ENCODE measurements at regions not wholly inside any gene's neighbourhood (a gene's known extent, or its start where the extent isn't known, plus 50 kb on each side); places are given as distances from the start of the nearest gene placed in this dataset.

GRCh38 chr19:28940751-28941500 is 272.0 kb downstream of the UQCRFS1 start:
- Mint-ChIP-seq H3K4me1 (no peaks in the 10 kb centered on the region), H3K27ac (no peak overlapping the region), H3K9me3 (peaks cover 8% of the 10 kb centered on the region), H3K36me3 (no peaks in the 10 kb centered on the region), H3K4me3 (no peak overlapping the region)
- no peak for DNase-seq (ENCODE audit: low spot score in 2 of 2)
- no peak for ATAC-seq

GRCh38 chr19:28939236-28939635 is 273.7 kb downstream of the UQCRFS1 start:
- Mint-ChIP-seq H3K4me1 (no peaks in the 10 kb centered on the region), H3K27ac (no peak overlapping the region), H3K9me3 (peaks cover 4% of the 10 kb centered on the region), H3K36me3 (no peaks in the 10 kb centered on the region), H3K4me3 (no peak overlapping the region)
- DNase-seq (ENCODE audit: low spot score in 2 of 2) = no peak
- no peak for ATAC-seq

GRCh38 chr19:28936001-28936400 is 276.9 kb downstream of the UQCRFS1 start:
- DNase-seq (ENCODE audit: low spot score in 2 of 2) (no peak), ATAC-seq (no peak)
- Mint-ChIP-seq H3K36me3 (no peaks in the 10 kb centered on the region), H3K4me3 (no peak overlapping the region), H3K4me1 (no peaks in the 10 kb centered on the region), H3K9me3 (peaks cover 4% of the 10 kb centered on the region), H3K27ac (no peak overlapping the region)

GRCh38 chr19:28934631-28935030 is 278.3 kb downstream of the UQCRFS1 start:
- ATAC-seq (no peak), DNase-seq (ENCODE audit: low spot score in 2 of 2) (no peak)
- Mint-ChIP-seq H3K4me3 (no peak overlapping the region), H3K36me3 (no peaks in the 10 kb centered on the region), H3K4me1 (no peaks in the 10 kb centered on the region), H3K27ac (no peak overlapping the region), H3K9me3 (peaks cover 4% of the 10 kb centered on the region)

GRCh38 chr19:28933039-28933438 is 279.9 kb downstream of the UQCRFS1 start:
- DNase-seq (ENCODE audit: low spot score in 2 of 2) (no peak), ATAC-seq (no peak)
- peaks cover 4% of the 10 kb centered on the region for H3K9me3 Mint-ChIP-seq
- H3K27ac Mint-ChIP-seq = no peak overlapping the region
- no peak overlapping the region for H3K4me3 Mint-ChIP-seq
- H3K4me1 Mint-ChIP-seq = no peaks in the 10 kb centered on the region
- H3K36me3 Mint-ChIP-seq = no peaks in the 10 kb centered on the region

GRCh38 chr19:28932446-28932845 is 280.5 kb downstream of the UQCRFS1 start:
- Mint-ChIP-seq H3K4me3 (no peak overlapping the region), H3K36me3 (no peaks in the 10 kb centered on the region), H3K27ac (no peak overlapping the region), H3K4me1 (no peaks in the 10 kb centered on the region), H3K9me3 (peaks cover 4% of the 10 kb centered on the region)
- no peak for DNase-seq (ENCODE audit: low spot score in 2 of 2)
- ATAC-seq = no peak

GRCh38 chr19:28929006-28929405 is 283.9 kb downstream of the UQCRFS1 start:
- Mint-ChIP-seq H3K4me3 (no peak overlapping the region), H3K9me3 (peaks cover 4% of the 10 kb centered on the region), H3K4me1 (no peaks in the 10 kb centered on the region), H3K27ac (no peak overlapping the region), H3K36me3 (no peaks in the 10 kb centered on the region)
- DNase-seq (ENCODE audit: low spot score in 2 of 2) (no peak), ATAC-seq (no peak)

GRCh38 chr19:28927456-28927855 is 285.5 kb downstream of the UQCRFS1 start:
- Mint-ChIP-seq H3K9me3 (peaks cover 4% of the 10 kb centered on the region), H3K36me3 (no peaks in the 10 kb centered on the region), H3K4me1 (no peaks in the 10 kb centered on the region), H3K4me3 (no peak overlapping the region), H3K27ac (no peak overlapping the region)
- ATAC-seq (no peak), DNase-seq (ENCODE audit: low spot score in 2 of 2) (no peak)

- Mint-ChIP-seq H3K4me1 (no peaks in the 10 kb centered on the region), H3K36me3 (no peaks in the 10 kb centered on the region), H3K4me3 (no peak overlapping the region), H3K9me3 (no peaks in the 10 kb centered on the region), H3K27ac (no peak overlapping the region)
- ATAC-seq = no peak
- no peak for DNase-seq (ENCODE audit: low spot score in 2 of 2)
These were observed 292.5 kb downstream of the UQCRFS1 start for GRCh38 chr19:28920269-28921066.

- H3K4me3 Mint-ChIP-seq = no peak overlapping the region
- ATAC-seq (no peak), DNase-seq (ENCODE audit: low spot score in 2 of 2) (no peak)
- no peaks in the 10 kb centered on the region for H3K36me3 Mint-ChIP-seq
- no peaks in the 10 kb centered on the region for H3K4me1 Mint-ChIP-seq
- H3K9me3 Mint-ChIP-seq = no peaks in the 10 kb centered on the region
- H3K27ac Mint-ChIP-seq = no peak overlapping the region
These were observed 295.3 kb downstream of the UQCRFS1 start for GRCh38 chr19:28917621-28918020.

- no peaks in the 10 kb centered on the region for H3K36me3 Mint-ChIP-seq
- H3K4me3 Mint-ChIP-seq = no peak overlapping the region
- no peak overlapping the region for H3K27ac Mint-ChIP-seq
- no peaks in the 10 kb centered on the region for H3K9me3 Mint-ChIP-seq
- ATAC-seq (no peak), DNase-seq (ENCODE audit: low spot score in 2 of 2) (no peak)
- H3K4me1 Mint-ChIP-seq = no peaks in the 10 kb centered on the region
These were observed 297.1 kb downstream of the UQCRFS1 start for GRCh38 chr19:28915737-28916460.

GRCh38 chr19:28915202-28915601 is 297.7 kb downstream of the UQCRFS1 start:
- Mint-ChIP-seq H3K4me3 (no peak overlapping the region), H3K4me1 (no peaks in the 10 kb centered on the region), H3K9me3 (no peaks in the 10 kb centered on the region), H3K27ac (no peak overlapping the region), H3K36me3 (no peaks in the 10 kb centered on the region)
- no peak for ATAC-seq
- no peak for DNase-seq (ENCODE audit: low spot score in 2 of 2)

GRCh38 chr19:28914173-28914572 is 298.8 kb downstream of the UQCRFS1 start:
- Mint-ChIP-seq H3K36me3 (no peaks in the 10 kb centered on the region), H3K4me3 (no peak overlapping the region), H3K27ac (no peak overlapping the region), H3K4me1 (no peaks in the 10 kb centered on the region), H3K9me3 (no peaks in the 10 kb centered on the region)
- no peak for DNase-seq (ENCODE audit: low spot score in 2 of 2)
- no peak for ATAC-seq

- H3K4me1 Mint-ChIP-seq = no peaks in the 10 kb centered on the region
These were observed 299.3 kb downstream of the UQCRFS1 start for GRCh38 chr19:28913626-28914025.

GRCh38 chr19:28908941-28909340 is 304.0 kb downstream of the UQCRFS1 start:
- no peak overlapping the region for H3K4me3 Mint-ChIP-seq
- H3K36me3 Mint-ChIP-seq = no peaks in the 10 kb centered on the region
- DNase-seq (ENCODE audit: low spot score in 2 of 2) = no peak
- H3K9me3 Mint-ChIP-seq = no peaks in the 10 kb centered on the region
- H3K27ac Mint-ChIP-seq = no peak overlapping the region
- ATAC-seq = no peak
- H3K4me1 Mint-ChIP-seq = no peaks in the 10 kb centered on the region

More at GRCh38 chr19:28913626-28914025, 299.3 kb downstream of the UQCRFS1 start:
- Mint-ChIP-seq H3K9me3 (no peaks in the 10 kb centered on the region), H3K27ac (no peak overlapping the region), H3K36me3 (no peaks in the 10 kb centered on the region), H3K4me3 (no peak overlapping the region)
- no peak for ATAC-seq
- no peak for DNase-seq (ENCODE audit: low spot score in 2 of 2)
